ENCODE measurements at regions not wholly inside any gene's neighbourhood (a gene's known extent, or its start where the extent isn't known, plus 50 kb on each side); places are given as distances from the start of the nearest gene placed in this dataset.

DNA sequence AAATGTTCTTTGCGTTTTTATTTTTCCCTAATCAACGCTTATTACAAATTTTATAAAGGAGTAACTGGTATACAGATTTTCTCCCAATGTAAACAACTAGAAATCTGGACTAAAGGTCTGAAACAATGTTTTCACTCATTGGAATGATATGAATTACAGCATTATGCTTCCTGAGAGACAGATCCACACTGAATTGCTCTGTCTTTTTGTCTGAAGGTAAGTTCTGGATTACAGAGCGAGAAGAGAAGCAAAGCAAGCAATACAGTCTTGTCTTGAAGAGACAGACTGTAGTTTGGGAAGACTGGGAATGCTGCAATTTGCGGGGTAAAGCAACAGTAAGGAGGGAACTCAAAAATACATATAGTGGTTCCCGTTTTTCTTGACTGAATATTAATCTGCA, 262.2 kb upstream of the PABPC4L start:
- Histone ChIP-seq H3K36me3 (no peaks in the 10 kb centered on the region), H3K4me3 (no peak overlapping the region), H3K4me1 (no peaks in the 10 kb centered on the region), H3K9me3 (no peaks in the 10 kb centered on the region), H3K27me3 (no peaks in the 10 kb centered on the region), H3K27ac (no peak overlapping the region)
- DNase-seq (no peak), ATAC-seq (ENCODE audit: low FRiP score in 2 of 2) (no peak)
- TF ChIP-seq EP300 (IDR thresholded peaks at IDR 0.05) (no peak), CTCF (IDR thresholded peaks at IDR 0.05) (no peak), POLR2A (IDR thresholded peaks at IDR 0.05) (no peak), POLR2AphosphoS5 (IDR thresholded peaks at IDR 0.05) (no peak)
- 84 to 86% methylated on average over 5 of the region's 5 CpGs for WGBS, 2 donors

- DNase-seq (no peak), ATAC-seq (ENCODE audit: low FRiP score in 2 of 2) (no peak)
- H3K36me3 ChIP-seq = no peaks in the 10 kb centered on the region
- H3K4me1 ChIP-seq = no peaks in the 10 kb centered on the region
- H3K9me3 ChIP-seq = no peaks in the 10 kb centered on the region
- no peak overlapping the region for H3K27ac ChIP-seq
- no peak overlapping the region for H3K4me3 ChIP-seq
- WGBS, 2 donors = 29 to 50% methylated on average over 1 of the region's 1 CpG
- TF ChIP-seq CTCF (IDR thresholded peaks at IDR 0.05) (no peak), EP300 (IDR thresholded peaks at IDR 0.05) (no peak), POLR2A (IDR thresholded peaks at IDR 0.05) (no peak), POLR2AphosphoS5 (IDR thresholded peaks at IDR 0.05) (no peak)
- H3K27me3 ChIP-seq = no peaks in the 10 kb centered on the region
Observed at GRCh38 chr4:134426821-134427220, 225.2 kb upstream of the PABPC4L start.

DNA sequence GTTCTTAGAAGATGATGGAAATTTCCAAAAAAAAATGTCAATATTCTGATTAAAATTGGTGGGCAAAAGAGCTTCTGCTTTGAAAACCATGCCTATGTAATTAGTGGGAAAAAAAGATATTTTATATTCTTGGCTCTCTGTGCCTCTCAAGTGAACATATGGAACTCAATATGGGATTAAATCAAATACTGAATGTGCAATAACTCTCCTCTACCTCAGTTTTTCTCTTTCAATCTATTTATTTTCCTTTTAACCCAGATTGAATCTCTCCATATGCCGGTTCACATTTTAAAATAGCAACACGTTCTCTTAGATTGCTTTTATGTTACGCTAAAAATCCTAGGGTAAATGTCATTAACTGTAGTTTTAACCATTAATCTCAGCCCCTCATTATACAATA, 224.2 kb upstream of the PABPC4L start:
- TF ChIP-seq EP300 (IDR thresholded peaks at IDR 0.05) (no peak), CTCF (IDR thresholded peaks at IDR 0.05) (no peak), POLR2AphosphoS5 (IDR thresholded peaks at IDR 0.05) (no peak), POLR2A (IDR thresholded peaks at IDR 0.05) (no peak)
- H3K9me3 ChIP-seq = no peaks in the 10 kb centered on the region
- H3K27ac ChIP-seq = no peak overlapping the region
- no peaks in the 10 kb centered on the region for H3K27me3 ChIP-seq
- no peak overlapping the region for H3K4me3 ChIP-seq
- H3K4me1 ChIP-seq = no peaks in the 10 kb centered on the region
- no peak for ATAC-seq (ENCODE audit: low FRiP score in 2 of 2)
- H3K36me3 ChIP-seq = no peaks in the 10 kb centered on the region
- no peak for DNase-seq
- 62 to 88% methylated on average over 3 of the region's 3 CpGs for WGBS, 2 donors

DNA sequence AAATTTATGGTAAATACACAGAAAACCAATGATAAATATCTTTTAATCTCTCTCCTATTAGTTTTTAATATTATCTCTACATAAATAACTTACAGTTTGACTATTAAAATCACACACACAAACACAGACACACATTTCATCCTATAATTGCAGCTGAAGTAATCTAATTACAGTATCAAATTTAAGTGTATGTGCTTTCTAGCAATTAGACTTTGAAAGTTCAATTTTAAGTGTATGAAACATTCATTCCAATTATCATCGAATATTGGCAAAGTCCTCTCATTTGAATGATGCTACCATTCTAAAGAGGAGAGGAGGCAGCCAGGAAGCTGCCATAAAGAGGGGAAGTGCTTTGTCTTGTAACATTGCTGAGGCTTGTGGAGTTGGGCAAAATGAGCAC, 221.2 kb upstream of the PABPC4L start:
- Histone ChIP-seq H3K4me3 (no peak overlapping the region), H3K9me3 (no peaks in the 10 kb centered on the region), H3K36me3 (no peaks in the 10 kb centered on the region), H3K4me1 (no peaks in the 10 kb centered on the region), H3K27me3 (no peaks in the 10 kb centered on the region), H3K27ac (no peak overlapping the region)
- TF ChIP-seq EP300 (IDR thresholded peaks at IDR 0.05) (no peak), CTCF (IDR thresholded peaks at IDR 0.05) (no peak), POLR2A (IDR thresholded peaks at IDR 0.05) (no peak), POLR2AphosphoS5 (IDR thresholded peaks at IDR 0.05) (no peak)
- DNase-seq = no peak
- 45 to 57% methylated on average over 1 of the region's 1 CpG for WGBS, 2 donors
- ATAC-seq (ENCODE audit: low FRiP score in 2 of 2) = no peak

DNA sequence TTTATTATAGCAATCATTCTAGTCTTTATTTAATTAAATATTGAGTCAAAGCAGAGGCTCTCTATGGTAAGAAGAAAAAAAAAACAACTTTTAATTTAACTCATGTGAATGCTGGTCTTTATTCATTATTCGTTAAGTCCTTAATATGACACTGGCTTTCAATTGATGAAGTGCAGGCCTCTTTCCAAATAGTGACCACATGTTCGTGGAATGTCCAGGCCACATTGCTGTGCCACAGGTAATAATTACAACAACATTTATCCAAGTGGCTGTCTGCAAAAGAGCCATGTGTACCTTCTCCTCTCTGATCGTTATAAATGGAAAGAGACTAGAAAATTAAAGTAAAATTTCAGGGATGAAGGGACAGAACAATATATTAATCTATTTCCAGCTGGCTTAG, 220.1 kb upstream of the PABPC4L start:
- Histone ChIP-seq H3K36me3 (no peaks in the 10 kb centered on the region), H3K27ac (no peak overlapping the region), H3K4me1 (no peaks in the 10 kb centered on the region), H3K9me3 (no peaks in the 10 kb centered on the region), H3K27me3 (no peaks in the 10 kb centered on the region), H3K4me3 (no peak overlapping the region)
- WGBS, 2 donors = 75 to 82% methylated on average over 3 of the region's 3 CpGs
- TF ChIP-seq CTCF (IDR thresholded peaks at IDR 0.05) (no peak), POLR2A (IDR thresholded peaks at IDR 0.05) (no peak), POLR2AphosphoS5 (IDR thresholded peaks at IDR 0.05) (no peak), EP300 (IDR thresholded peaks at IDR 0.05) (no peak)
- ATAC-seq (ENCODE audit: low FRiP score in 2 of 2) (no peak), DNase-seq (no peak)

Data from upper lobe of left lung (tissue), 6 donors.